Testis (tissue), 2 donors: ENCODE measurements at regions not wholly inside any gene's neighbourhood (a gene's known extent, or its start where the extent isn't known, plus 50 kb on each side); places are given as distances from the start of the nearest gene placed in this dataset.

Experiments used
- POLR2A ChIP-seq: fragments of 450-650 bp; IDR thresholded peaks from one replicate; pipeline ENCODE4 v1.6.1; 2017; ENCODE audit warnings: antibody characterized with exemption, mild to moderate bottlenecking, moderate library complexity
- TF ChIP-seq, protein P1 (sequence below), 3 experiments: fragments of 450-650 bp in 2 of 3; fragments of 200-600 bp in 1 of 3; sonication (generic) in 1 of 3; IDR thresholded peaks; one replicate each; pipeline ENCODE4 v1.5.1; 2016 to 2019; ENCODE audit warnings: antibody characterized with exemption in 3 of 3, mild to moderate bottlenecking in 2 of 3, moderate library complexity in 1 of 3

DNA sequence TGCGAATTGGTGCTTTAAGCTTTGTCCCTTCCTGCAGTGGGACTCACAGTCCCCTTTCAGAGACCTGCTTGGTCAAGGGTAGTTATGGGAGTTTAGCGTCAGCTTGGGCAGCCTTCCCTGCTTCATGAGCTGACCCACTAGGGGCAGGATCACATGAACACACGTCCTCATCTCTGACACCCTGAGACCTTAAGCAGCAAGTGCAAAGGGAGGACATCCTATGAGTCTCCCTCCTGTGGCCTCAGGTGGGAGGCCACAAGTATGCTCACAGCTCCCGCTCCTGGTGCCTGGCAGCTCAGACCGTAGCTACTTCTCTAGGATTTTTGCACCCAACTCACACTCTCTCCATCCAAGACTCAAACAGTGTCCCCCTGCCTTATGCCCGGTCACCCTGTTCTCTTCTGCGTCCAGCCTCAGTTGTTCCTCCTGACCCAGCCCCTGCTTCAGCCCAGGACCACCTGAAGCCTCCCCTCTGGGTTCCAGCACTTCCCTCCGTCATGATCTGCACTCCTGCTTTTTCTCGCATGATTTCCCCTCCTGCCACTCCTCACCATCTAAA, 136.6 kb upstream of the FAM20C start:
- TF ChIP-seq, protein P1, sequence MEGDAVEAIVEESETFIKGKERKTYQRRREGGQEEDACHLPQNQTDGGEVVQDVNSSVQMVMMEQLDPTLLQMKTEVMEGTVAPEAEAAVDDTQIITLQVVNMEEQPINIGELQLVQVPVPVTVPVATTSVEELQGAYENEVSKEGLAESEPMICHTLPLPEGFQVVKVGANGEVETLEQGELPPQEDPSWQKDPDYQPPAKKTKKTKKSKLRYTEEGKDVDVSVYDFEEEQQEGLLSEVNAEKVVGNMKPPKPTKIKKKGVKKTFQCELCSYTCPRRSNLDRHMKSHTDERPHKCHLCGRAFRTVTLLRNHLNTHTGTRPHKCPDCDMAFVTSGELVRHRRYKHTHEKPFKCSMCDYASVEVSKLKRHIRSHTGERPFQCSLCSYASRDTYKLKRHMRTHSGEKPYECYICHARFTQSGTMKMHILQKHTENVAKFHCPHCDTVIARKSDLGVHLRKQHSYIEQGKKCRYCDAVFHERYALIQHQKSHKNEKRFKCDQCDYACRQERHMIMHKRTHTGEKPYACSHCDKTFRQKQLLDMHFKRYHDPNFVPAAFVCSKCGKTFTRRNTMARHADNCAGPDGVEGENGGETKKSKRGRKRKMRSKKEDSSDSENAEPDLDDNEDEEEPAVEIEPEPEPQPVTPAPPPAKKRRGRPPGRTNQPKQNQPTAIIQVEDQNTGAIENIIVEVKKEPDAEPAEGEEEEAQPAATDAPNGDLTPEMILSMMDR (IDR thresholded peaks at IDR 0.05), result no peak
- no peak for TF ChIP-seq POLR2A
